Peyer's patch (tissue), 4 donors: ENCODE measurements at regions not wholly inside any gene's neighbourhood (a gene's known extent, or its start where the extent isn't known, plus 50 kb on each side); places are given as distances from the start of the nearest gene placed in this dataset.

Source experiments
- CTCF ChIP-seq, 6 experiments: fragments of 450-650 bp in 4 of 6; fragments of 200-600 bp in 2 of 6; sonication (generic) in 1 of 6; IDR thresholded peaks; one replicate each; pipeline ENCODE4 v1.5.1; 2017 to 2019; ENCODE audit warnings: antibody characterized with exemption in 6 of 6, mild to moderate bottlenecking in 3 of 6, moderate library complexity in 1 of 6
- POLR2A ChIP-seq, 2 donors: fragments of 450-650 bp; IDR thresholded peaks; one replicate each; pipeline ENCODE4 v1.5.1; 2017; ENCODE audit warnings: antibody characterized with exemption in 2 of 2, mild to moderate bottlenecking in 2 of 2, moderate library complexity in 2 of 2

GRCh38 chr7:15011289-15011688, 108.7 kb upstream of the DGKB start:
- TF ChIP-seq CTCF (IDR thresholded peaks at IDR 0.05) (no peak), POLR2A (IDR thresholded peaks at IDR 0.05) (no peak)
